ENCODE measurements at regions not wholly inside any gene's neighbourhood (a gene's known extent, or its start where the extent isn't known, plus 50 kb on each side); places are given as distances from the start of the nearest gene placed in this dataset.
A peak's percentile ranks its signal among the peaks of the same experiment; 100 is the strongest.
"Not testable (repeated sequence)": the region's sequence is repeated elsewhere in the genome, so short reads cannot be mapped to it uniquely, and the experiment has no call there.

DNA sequence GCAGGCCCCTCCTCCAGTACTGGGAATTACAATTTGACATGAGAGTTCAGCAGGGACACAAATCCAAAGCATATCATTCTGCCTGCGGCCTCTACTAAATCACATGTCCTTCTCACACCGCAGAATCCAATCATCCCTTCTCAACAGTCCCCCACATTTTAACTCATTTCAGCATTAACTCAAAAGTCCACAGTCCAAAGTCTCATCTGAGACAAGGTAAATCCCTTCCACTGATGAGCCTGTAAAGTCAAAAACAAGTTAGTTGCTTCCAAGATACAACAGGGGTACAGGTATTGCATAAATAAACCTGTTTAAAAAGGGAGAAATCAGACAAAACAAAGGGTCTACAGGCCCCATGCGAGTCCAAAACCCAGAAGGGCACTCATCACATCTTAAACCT is 64.0 kb downstream of the EBNA1BP2 start:
- H3K4me1 ChIP-seq (ENCODE audit: control insufficient read depth, low read depth, low read length), result no peaks in the 10 kb centered on the region
- no peak overlapping the region for H3K4me3 ChIP-seq (ENCODE audit: low read length)
- no peaks in the 10 kb centered on the region for H3K36me3 ChIP-seq (ENCODE audit: control insufficient read depth, low read depth, low read length)
- H3K27me3 ChIP-seq (ENCODE audit: control insufficient read depth, insufficient read depth, low read length), result no peaks in the 10 kb centered on the region
- no peak overlapping the region for H3K9ac ChIP-seq (ENCODE audit: low read length)
- peaks cover 3% of the 10 kb centered on the region for H3K9me3 ChIP-seq (ENCODE audit: control insufficient read depth, low read depth, low read length)
- H3K27ac ChIP-seq (ENCODE audit: low read length), result no peak overlapping the region

- H3K9ac ChIP-seq (ENCODE audit: low read length), result no peak overlapping the region
- H3K4me1 ChIP-seq (ENCODE audit: control insufficient read depth, low read depth, low read length), result no peaks in the 10 kb centered on the region
- H3K4me3 ChIP-seq (ENCODE audit: low read length), result no peak overlapping the region
- H3K27me3 ChIP-seq (ENCODE audit: control insufficient read depth, insufficient read depth, low read length), result no peaks in the 10 kb centered on the region
- no peaks in the 10 kb centered on the region for H3K36me3 ChIP-seq (ENCODE audit: control insufficient read depth, low read depth, low read length)
- H3K27ac ChIP-seq (ENCODE audit: low read length), result no peak overlapping the region
- peaks cover 3% of the 10 kb centered on the region for H3K9me3 ChIP-seq (ENCODE audit: control insufficient read depth, low read depth, low read length)
These were observed 64.4 kb downstream of the EBNA1BP2 start for GRCh38 chr1:43107664-43108063.

- Histone ChIP-seq H3K9me3 (ENCODE audit: control insufficient read depth, low read depth, low read length) (no peaks in the 10 kb centered on the region), H3K4me1 (ENCODE audit: control insufficient read depth, low read depth, low read length) (no peaks in the 10 kb centered on the region), H3K27me3 (ENCODE audit: control insufficient read depth, insufficient read depth, low read length) (no peaks in the 10 kb centered on the region)
These were observed 67.9 kb downstream of the EBNA1BP2 start for GRCh38 chr1:43104027-43104763.

GRCh38 chr1:43101061-43101460 is 71.0 kb downstream of the EBNA1BP2 start:
- Histone ChIP-seq H3K9me3 (ENCODE audit: control insufficient read depth, low read depth, low read length) (no peaks in the 10 kb centered on the region), H3K9ac (ENCODE audit: low read length) (no peak overlapping the region), H3K4me1 (ENCODE audit: control insufficient read depth, low read depth, low read length) (no peaks in the 10 kb centered on the region), H3K36me3 (ENCODE audit: control insufficient read depth, low read depth, low read length) (no peaks in the 10 kb centered on the region), H3K27ac (ENCODE audit: low read length) (no peak overlapping the region), H3K27me3 (ENCODE audit: control insufficient read depth, insufficient read depth, low read length) (no peaks in the 10 kb centered on the region), H3K4me3 (ENCODE audit: low read length) (no peak overlapping the region)

More at GRCh38 chr1:43104027-43104763, 67.9 kb downstream of the EBNA1BP2 start:
- no peak overlapping the region for H3K27ac ChIP-seq (ENCODE audit: low read length)
- no peak overlapping the region for H3K9ac ChIP-seq (ENCODE audit: low read length)
- H3K36me3 ChIP-seq (ENCODE audit: control insufficient read depth, low read depth, low read length), result no peaks in the 10 kb centered on the region
- no peak overlapping the region for H3K4me3 ChIP-seq (ENCODE audit: low read length)

GRCh38 chr1:43098200-43098599 is 73.9 kb downstream of the EBNA1BP2 start:
- no peaks in the 10 kb centered on the region for H3K9me3 ChIP-seq (ENCODE audit: control insufficient read depth, low read depth, low read length)
- H3K27me3 ChIP-seq (ENCODE audit: control insufficient read depth, insufficient read depth, low read length), result no peaks in the 10 kb centered on the region
- no peaks in the 10 kb centered on the region for H3K4me1 ChIP-seq (ENCODE audit: control insufficient read depth, low read depth, low read length)
- H3K36me3 ChIP-seq (ENCODE audit: control insufficient read depth, low read depth, low read length), result no peaks in the 10 kb centered on the region
- no peak overlapping the region for H3K27ac ChIP-seq (ENCODE audit: low read length)
- no peak overlapping the region for H3K9ac ChIP-seq (ENCODE audit: low read length)
- H3K4me3 ChIP-seq (ENCODE audit: low read length), result no peak overlapping the region

GRCh38 chr1:43096528-43096927 is 75.6 kb downstream of the EBNA1BP2 start:
- H3K4me1 ChIP-seq (ENCODE audit: control insufficient read depth, low read depth, low read length); H3K4me3 ChIP-seq (ENCODE audit: low read length); H3K27me3 ChIP-seq (ENCODE audit: control insufficient read depth, insufficient read depth, low read length); H3K9ac ChIP-seq (ENCODE audit: low read length); H3K36me3 ChIP-seq (ENCODE audit: control insufficient read depth, low read depth, low read length); H3K27ac ChIP-seq (ENCODE audit: low read length); H3K9me3 ChIP-seq (ENCODE audit: control insufficient read depth, low read depth, low read length): not testable (repeated sequence)

GRCh38 chr1:43090812-43091211 is 81.3 kb downstream of the EBNA1BP2 start:
- not testable (repeated sequence) for H3K36me3 ChIP-seq (ENCODE audit: control insufficient read depth, low read depth, low read length); H3K27me3 ChIP-seq (ENCODE audit: control insufficient read depth, insufficient read depth, low read length); H3K9me3 ChIP-seq (ENCODE audit: control insufficient read depth, low read depth, low read length)
- Histone ChIP-seq H3K9ac (ENCODE audit: low read length) (peak overlapping the region; percentile 44), H3K4me1 (ENCODE audit: control insufficient read depth, low read depth, low read length) (peaks cover 12% of the 10 kb centered on the region), H3K27ac (ENCODE audit: low read length) (peak overlapping the region; percentile 7), H3K4me3 (ENCODE audit: low read length) (peak overlapping the region; percentile 4)

GRCh38 chr1:43090157-43090556 is 81.9 kb downstream of the EBNA1BP2 start:
- H3K27ac ChIP-seq (ENCODE audit: low read length); H3K36me3 ChIP-seq (ENCODE audit: control insufficient read depth, low read depth, low read length); H3K9me3 ChIP-seq (ENCODE audit: control insufficient read depth, low read depth, low read length); H3K9ac ChIP-seq (ENCODE audit: low read length); H3K4me3 ChIP-seq (ENCODE audit: low read length); H3K27me3 ChIP-seq (ENCODE audit: control insufficient read depth, insufficient read depth, low read length): not testable (repeated sequence)
- H3K4me1 ChIP-seq (ENCODE audit: control insufficient read depth, low read depth, low read length), result peaks cover 15% of the 10 kb centered on the region

DNA sequence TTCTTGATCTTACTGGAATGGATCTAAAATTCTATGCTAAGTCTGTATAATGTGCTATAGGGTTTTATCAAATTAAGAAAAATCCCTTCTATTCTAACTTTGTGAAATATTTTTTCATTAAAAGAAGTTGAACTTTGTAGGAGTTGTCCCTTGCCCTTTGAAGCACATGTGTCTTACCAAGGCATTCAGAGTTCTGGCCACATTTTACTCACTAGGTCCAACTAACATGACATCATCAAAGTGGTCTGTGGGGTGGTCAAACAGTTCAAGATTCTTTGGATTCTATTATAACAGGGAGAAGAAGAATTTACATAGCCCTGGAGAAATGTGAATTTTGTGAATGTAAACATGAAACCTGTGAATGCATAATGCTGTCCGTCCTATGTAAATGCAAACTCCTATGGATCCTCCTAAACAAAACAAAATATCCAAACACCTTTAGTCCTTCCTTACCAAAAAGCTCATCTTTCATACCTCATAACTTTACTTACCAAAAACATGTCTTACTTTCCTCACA is 88.7 kb downstream of the EBNA1BP2 start:
- no peaks in the 10 kb centered on the region for H3K27me3 ChIP-seq (ENCODE audit: control insufficient read depth, insufficient read depth, low read length)
- no peaks in the 10 kb centered on the region for H3K9me3 ChIP-seq (ENCODE audit: control insufficient read depth, low read depth, low read length)
- no peak overlapping the region for H3K4me3 ChIP-seq (ENCODE audit: low read length)
- no peaks in the 10 kb centered on the region for H3K36me3 ChIP-seq (ENCODE audit: control insufficient read depth, low read depth, low read length)
- H3K4me1 ChIP-seq (ENCODE audit: control insufficient read depth, low read depth, low read length), result peaks cover 8% of the 10 kb centered on the region
- no peak overlapping the region for H3K9ac ChIP-seq (ENCODE audit: low read length)
- H3K27ac ChIP-seq (ENCODE audit: low read length), result no peak overlapping the region

- Histone ChIP-seq H3K27ac (ENCODE audit: low read length) (no peak overlapping the region), H3K9ac (ENCODE audit: low read length) (no peak overlapping the region), H3K36me3 (ENCODE audit: control insufficient read depth, low read depth, low read length) (no peaks in the 10 kb centered on the region), H3K4me1 (ENCODE audit: control insufficient read depth, low read depth, low read length) (peaks cover 8% of the 10 kb centered on the region), H3K4me3 (ENCODE audit: low read length) (no peak overlapping the region), H3K9me3 (ENCODE audit: control insufficient read depth, low read depth, low read length) (no peaks in the 10 kb centered on the region), H3K27me3 (ENCODE audit: control insufficient read depth, insufficient read depth, low read length) (no peaks in the 10 kb centered on the region)
These were observed 89.3 kb downstream of the EBNA1BP2 start for GRCh38 chr1:43082740-43083139.

DNA sequence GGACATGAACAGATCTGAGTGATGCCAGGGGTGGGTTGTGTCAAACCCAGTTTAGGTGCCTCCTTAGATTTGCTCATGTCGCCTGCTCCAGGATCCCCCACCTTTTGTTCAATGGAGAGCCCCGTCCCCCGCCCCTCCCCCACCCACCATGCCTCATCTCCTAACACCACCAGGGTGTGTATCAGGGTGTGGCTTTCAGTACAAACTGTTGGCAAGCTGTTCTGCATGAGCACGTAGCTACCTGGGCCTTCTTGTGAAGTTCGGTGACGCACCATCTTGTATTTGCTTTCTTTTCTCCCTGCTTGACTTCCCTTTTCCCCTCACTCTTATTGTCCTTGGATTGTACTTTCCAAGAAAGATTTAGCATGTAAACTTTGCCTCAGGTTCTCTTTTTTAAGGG is 94.8 kb downstream of the EBNA1BP2 start:
- Histone ChIP-seq H3K27me3 (ENCODE audit: control insufficient read depth, insufficient read depth, low read length) (no peaks in the 10 kb centered on the region), H3K4me1 (ENCODE audit: control insufficient read depth, low read depth, low read length) (no peaks in the 10 kb centered on the region), H3K27ac (ENCODE audit: low read length) (no peak overlapping the region), H3K9me3 (ENCODE audit: control insufficient read depth, low read depth, low read length) (no peaks in the 10 kb centered on the region), H3K36me3 (ENCODE audit: control insufficient read depth, low read depth, low read length) (no peaks in the 10 kb centered on the region), H3K4me3 (ENCODE audit: low read length) (no peak overlapping the region), H3K9ac (ENCODE audit: low read length) (no peak overlapping the region)

GRCh38 chr1:43074709-43075108 is 97.4 kb downstream of the EBNA1BP2 start:
- no peak overlapping the region for H3K9ac ChIP-seq (ENCODE audit: low read length)
- H3K27me3 ChIP-seq (ENCODE audit: control insufficient read depth, insufficient read depth, low read length), result no peaks in the 10 kb centered on the region
- H3K27ac ChIP-seq (ENCODE audit: low read length), result no peak overlapping the region
- H3K4me1 ChIP-seq (ENCODE audit: control insufficient read depth, low read depth, low read length), result peaks cover 4% of the 10 kb centered on the region
- no peaks in the 10 kb centered on the region for H3K36me3 ChIP-seq (ENCODE audit: control insufficient read depth, low read depth, low read length)
- no peak overlapping the region for H3K4me3 ChIP-seq (ENCODE audit: low read length)
- H3K9me3 ChIP-seq (ENCODE audit: control insufficient read depth, low read depth, low read length), result no peaks in the 10 kb centered on the region

All from iPS-18a (cell line).